H1 (cell line): ENCODE measurements at regions not wholly inside any gene's neighbourhood (a gene's known extent, or its start where the extent isn't known, plus 50 kb on each side); places are given as distances from the start of the nearest gene placed in this dataset.

Experiments
- CTCF ChIA-PET: fragments of 300-600 bp; sonication (Branson Sonifier 250); formaldehyde crosslinking; loops from one replicate; lab custom pipeline; 2021; ENCODE audit not compliant: partially characterized antibody; lab: Charles Lee
- POLR2A ChIA-PET: fragments of 300-600 bp; sonication (Branson Sonifier 250); formaldehyde crosslinking; loops from one replicate; lab custom pipeline; 2021; ENCODE audit warnings: inconsistent platforms; ENCODE audit not compliant: partially characterized antibody; lab: Charles Lee
- DNase-seq, 2 experiments: peaks; one replicate each; pipeline versions ENCODE4 v3.0.0 to v3.0.0-alpha.2; 2010 to 2022; ENCODE audit warnings: low spot score in 2 of 2, low read depth in 1 of 2, mixed read lengths in 1 of 2
- FAIRE-seq: peaks from 2 replicates; lab custom pipeline; 2011; peaks lifted over from hg19 to GRCh38; lab: Jason Lieb, UNC
- H2AFZ ChIP-seq: 2 replicates; pipeline ENCODE4 v1.8.1; 2012; ENCODE audit warnings: low read length, inconsistent platforms
- H2AK5ac ChIP-seq: 2 replicates; pipeline ENCODE4 v1.6.1; 2013; ENCODE audit warnings: low read depth, low read length
- H2BK120ac ChIP-seq: replicated peaks from 2 replicates; pipeline ENCODE3; 2013; ENCODE audit warnings: low read depth, low read length, inconsistent platforms
- H2BK12ac ChIP-seq: 2 replicates; pipeline ENCODE4 v1.6.1; 2013; ENCODE audit warnings: low read depth, low read length
- H2BK15ac ChIP-seq: 2 replicates; pipeline ENCODE4 v1.6.1; 2013; ENCODE audit warnings: low read length
- H2BK20ac ChIP-seq: 2 replicates; pipeline ENCODE4 v1.6.1; 2013; ENCODE audit warnings: low read length
- H2BK5ac ChIP-seq: 2 replicates; pipeline ENCODE4 v1.6.1; 2013; ENCODE audit warnings: low read depth, low read length
- H3K14ac ChIP-seq: 2 replicates; pipeline ENCODE4 v1.6.1; 2013; ENCODE audit warnings: inconsistent platforms; ENCODE audit not compliant: insufficient read length
- H3K18ac ChIP-seq: 2 replicates; pipeline ENCODE4 v1.6.1; 2013; ENCODE audit warnings: low read length; ENCODE audit errors: extremely low read depth
- H3K23ac ChIP-seq: 2 replicates; pipeline ENCODE4 v1.6.1; 2013; ENCODE audit warnings: inconsistent platforms; ENCODE audit not compliant: insufficient read length
- H3K23me2 ChIP-seq: 2 replicates; pipeline ENCODE4 v1.6.1; 2013; ENCODE audit warnings: low read depth, low read length
- H3K27ac ChIP-seq: 2 replicates; pipeline ENCODE4 v1.6.1; 2011; ENCODE audit warnings: low read depth, low read length, inconsistent platforms
- H3K27me3 ChIP-seq, 4 experiments: replicated peaks in 1 of 4; 1 replicate in 1 of 4; 2 replicates in 3 of 4; pipeline versions ENCODE4 v1.6.1 to v1.8.1; 2011 to 2013; ENCODE audit warnings: low read length in 3 of 4, mild to moderate bottlenecking in 3 of 4, inconsistent platforms in 2 of 4, mixed read lengths in 2 of 4, moderate library complexity in 1 of 4; ENCODE audit not compliant: control insufficient read depth in 3 of 4, insufficient read depth in 3 of 4; ENCODE audit errors: extremely low read depth in 1 of 4
- H3K36me3 ChIP-seq, 4 experiments: 2 replicates each; pipeline versions ENCODE4 v1.6.1 to v1.8.1; 2011 to 2013; ENCODE audit warnings: mild to moderate bottlenecking in 4 of 4, low read length in 3 of 4, moderate library complexity in 2 of 4, control low read depth in 1 of 4, inconsistent platforms in 1 of 4; ENCODE audit not compliant: insufficient read depth in 4 of 4, control insufficient read depth in 2 of 4
- H3K4ac ChIP-seq: replicated peaks from 2 replicates; pipeline ENCODE3; 2013; ENCODE audit warnings: low read length, low read depth, mixed read lengths, inconsistent platforms; ENCODE audit not compliant: insufficient read length
- H3K4me1 ChIP-seq, 4 experiments: replicated peaks in 1 of 4; 1 replicate in 1 of 4; 2 replicates in 3 of 4; pipeline versions ENCODE4 v1.6.1 to v1.8.1; 2011 to 2013; ENCODE audit warnings: low read length in 3 of 4, inconsistent platforms in 2 of 4, mixed read lengths in 1 of 4; ENCODE audit not compliant: insufficient read depth in 4 of 4, control insufficient read depth in 3 of 4
- H3K4me2 ChIP-seq, 2 experiments: 2 replicates each; pipeline versions ENCODE4 v1.6.1 to v1.8.1; 2011 to 2013; ENCODE audit warnings: low read depth in 2 of 2, low read length in 2 of 2, control low read depth in 1 of 2, inconsistent platforms in 1 of 2, mild to moderate bottlenecking in 1 of 2; ENCODE audit not compliant: insufficient read depth in 1 of 2
- H3K4me3 ChIP-seq, 4 experiments: fragments of 200-600, 300-600 bp in 1 of 4; sonication (generic), shearing (Covaris generic), sonication (Bioruptor Twin) in 1 of 4; 2 replicates each; pipeline versions ENCODE4 v1.5.1 to v1.8.1; 2011 to 2016; ENCODE audit warnings: low read length in 4 of 4, low read depth in 3 of 4, control low read depth in 2 of 4, inconsistent platforms in 2 of 4, mild to moderate bottlenecking in 2 of 4, mixed read lengths in 1 of 4, moderate library complexity in 1 of 4; ENCODE audit not compliant: insufficient read depth in 2 of 4; ENCODE audit errors: extremely low read depth in 1 of 4
- H3K56ac ChIP-seq: replicated peaks from 2 replicates; pipeline ENCODE3; 2013; ENCODE audit warnings: low read depth, mild to moderate bottlenecking, mixed read lengths, low read length, inconsistent platforms; ENCODE audit not compliant: insufficient read length
- H3K79me1 ChIP-seq: 2 replicates; pipeline ENCODE4 v1.6.1; 2013; ENCODE audit warnings: low read depth, low read length, control low read depth
- H3K79me2 ChIP-seq, 2 experiments: 2 replicates each; pipeline versions ENCODE4 v1.6.1 to v1.8.1; 2012 to 2013; ENCODE audit warnings: low read length in 2 of 2, mild to moderate bottlenecking in 2 of 2, inconsistent platforms in 1 of 2; ENCODE audit not compliant: insufficient read depth in 2 of 2, control insufficient read depth in 1 of 2
- H3K9ac ChIP-seq, 4 experiments: replicated peaks in 1 of 4; 1 replicate in 1 of 4; 2 replicates in 3 of 4; pipeline versions ENCODE4 v1.6.1 to v1.8.1; 2011 to 2013; ENCODE audit warnings: low read depth in 3 of 4, low read length in 3 of 4, control low read depth in 2 of 4, mild to moderate bottlenecking in 2 of 4, moderate library complexity in 2 of 4, inconsistent platforms in 1 of 4; ENCODE audit errors: extremely low read depth in 1 of 4
- H3K9me3 ChIP-seq, 2 experiments: 2 replicates each; pipeline versions ENCODE4 v1.6.1 to v1.8.1; 2012 to 2013; ENCODE audit warnings: mild to moderate bottlenecking in 2 of 2, moderate library complexity in 2 of 2, control low read depth in 1 of 2, inconsistent platforms in 1 of 2, low read depth in 1 of 2, low read length in 1 of 2, mixed read lengths in 1 of 2; ENCODE audit not compliant: insufficient read depth in 2 of 2
- H4K20me1 ChIP-seq, 2 experiments: replicated peaks in 1 of 2; 2 replicates each; pipeline versions ENCODE3 to v1.8.1; 2011 to 2013; ENCODE audit warnings: inconsistent platforms in 2 of 2, low read length in 2 of 2, mild to moderate bottlenecking in 1 of 2; ENCODE audit not compliant: insufficient read depth in 2 of 2, control insufficient read depth in 1 of 2
- H4K5ac ChIP-seq: 2 replicates; pipeline ENCODE4 v1.6.1; 2013; ENCODE audit warnings: low read length, low read depth, mixed read lengths, inconsistent platforms; ENCODE audit not compliant: insufficient read length
- H4K8ac ChIP-seq: 2 replicates; pipeline ENCODE4 v1.8.0; 2013; ENCODE audit warnings: mild to moderate bottlenecking, moderate library complexity, low read length, inconsistent platforms; ENCODE audit not compliant: insufficient read depth; ENCODE audit errors: extremely low read depth
- H4K91ac ChIP-seq: replicated peaks from 2 replicates; pipeline ENCODE3; 2013; ENCODE audit warnings: low read length, mixed read lengths, inconsistent platforms; ENCODE audit not compliant: insufficient read length
- ASH2L ChIP-seq: fragments of 200-600, 300-600 bp; sonication (generic); IDR thresholded peaks from one replicate; pipeline ENCODE4 v1.7.1; 2017; ENCODE audit warnings: low read length
- BCL11A ChIP-seq, 2 experiments: IDR thresholded peaks; one replicate each; pipeline ENCODE4 v1.6.1; 2011; ENCODE audit warnings: low read depth in 2 of 2, low read length in 2 of 2, mild to moderate bottlenecking in 2 of 2
- CBX5 ChIP-seq: fragments of 300-800, 300-1000 bp; sonication (generic); IDR thresholded peaks from 2 replicates; pipeline ENCODE4 v1.7.1; 2016; ENCODE audit warnings: antibody characterized with exemption, low read length, low read depth
- CBX8 ChIP-seq: fragments of 300-800, 300-1000 bp; sonication (generic); IDR thresholded peaks from 2 replicates; pipeline ENCODE4 v1.7.1; 2016; ENCODE audit warnings: low read depth, low read length, borderline replicate concordance
- CEBPB ChIP-seq: IDR thresholded peaks from 2 replicates; pipeline ENCODE4 v1.6.1; 2012; ENCODE audit warnings: low read depth, low read length
- EP300 ChIP-seq, 2 experiments: IDR thresholded peaks; 1 replicate in 1 of 2; 2 replicates in 1 of 2; pipeline ENCODE4 v1.6.1; 2011 to 2012; ENCODE audit warnings: low read depth in 2 of 2, low read length in 2 of 2, mild to moderate bottlenecking in 2 of 2, borderline replicate concordance in 1 of 2, inconsistent platforms in 1 of 2, moderate library complexity in 1 of 2
- HDAC6 ChIP-seq: IDR thresholded peaks from one replicate; pipeline ENCODE4 v1.7.1; 2012; ENCODE audit warnings: low read depth, mild to moderate bottlenecking, inconsistent platforms, low read length, moderate library complexity
- JUND ChIP-seq: IDR thresholded peaks from 2 replicates; pipeline ENCODE4 v1.6.1; 2011; ENCODE audit warnings: mild to moderate bottlenecking, improper control_type of control experiment, low read length
- KDM1A ChIP-seq: fragments of 200-600, 300-600 bp; sonication (generic); IDR thresholded peaks from 2 replicates; pipeline ENCODE4 v1.7.1; 2016; ENCODE audit warnings: mild to moderate bottlenecking, low read length, borderline replicate concordance
- KDM4A ChIP-seq: IDR thresholded peaks from one replicate; pipeline ENCODE4 v1.7.1; 2012; ENCODE audit warnings: low read depth, mild to moderate bottlenecking, moderate library complexity, low read length, inconsistent platforms; ENCODE audit not compliant: severe bottlenecking
- POLR2A ChIP-seq, 2 experiments: IDR thresholded peaks; 1 replicate in 1 of 2; 2 replicates in 1 of 2; pipeline ENCODE4 v1.6.1; 2011; ENCODE audit warnings: low read depth in 2 of 2, low read length in 2 of 2, mild to moderate bottlenecking in 2 of 2; ENCODE audit errors: control extremely low read depth in 1 of 2
- POU5F1 ChIP-seq: IDR thresholded peaks from 2 replicates; pipeline ENCODE4 v1.6.1; 2011; ENCODE audit warnings: low read depth, mild to moderate bottlenecking, low read length, moderate library complexity
- RXRA ChIP-seq: IDR thresholded peaks from 2 replicates; pipeline ENCODE4 v1.6.1; 2011; ENCODE audit warnings: low read depth, mild to moderate bottlenecking, low read length, moderate library complexity; ENCODE audit not compliant: insufficient read depth
- SUZ12 ChIP-seq: fragments of 200-600 bp; sonication (generic); IDR thresholded peaks from 2 replicates; pipeline ENCODE4 v1.6.1; 2012; ENCODE audit warnings: mild to moderate bottlenecking, inconsistent platforms, low read length, moderate library complexity, mixed read lengths
- WGBS, 2 experiments: shearing (Covaris generic) in 1 of 2; methylation state at CpG; one replicate each; pipeline versions ENCODE4 v1.1.6 to v1.1.7; 2013 to 2015; ENCODE audit warnings: low lambda C conversion rate in 2 of 2, mixed read lengths in 2 of 2, inconsistent platforms in 1 of 2, low coverage in 1 of 2, missing lambda C conversion rate in 1 of 2; ENCODE audit not compliant: insufficient replicate concordance in 2 of 2, insufficient coverage in 1 of 2, insufficient read length in 1 of 2; ENCODE audit errors: extremely low coverage in 1 of 2, missing lambda C conversion rate in 1 of 2; 5-methylcytosine and 5-hydroxymethylcytosine counted together
- TF ChIP-seq, protein P1 (sequence below): IDR thresholded peaks from 2 replicates; pipeline ENCODE4 v1.6.1; 2012; ENCODE audit warnings: inconsistent platforms

DNA sequence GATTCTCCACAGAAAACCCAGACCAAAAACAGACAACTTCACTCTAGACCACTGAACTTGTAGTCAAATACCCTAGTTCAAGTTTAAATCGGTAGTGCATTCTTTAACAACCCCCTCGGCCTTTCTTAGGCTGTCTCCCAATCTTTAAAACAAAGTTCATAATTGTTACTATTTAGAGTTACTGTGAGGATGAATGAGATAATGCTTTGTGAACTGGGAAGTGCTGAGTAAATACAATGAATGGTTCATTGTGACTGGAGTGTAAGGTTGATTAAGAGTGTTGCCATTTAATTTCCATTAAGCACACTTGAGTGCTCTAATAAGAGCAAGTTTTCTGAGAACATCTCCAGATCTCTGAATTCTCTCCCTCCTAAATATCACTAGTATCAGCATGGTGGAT lies 228.8 kb upstream of the PIK3R1 start:
- CTCF ChIA-PET, result interaction anchor here (1.2 kb wide), 1 partner anchor 22 kb away, joined by 3 read pairs; no protein-coding TSS in a partner anchor

More for the DNA sequence above, 228.8 kb upstream of the PIK3R1 start:
- Histone ChIP-seq H3K4me2 (no peak overlapping the region), H2BK15ac (no peak overlapping the region), H3K4me3 (no peak overlapping the region), H3K14ac (no peak overlapping the region), H2BK5ac (no peak overlapping the region), H3K4me1 (no peaks in the 10 kb centered on the region), H3K4ac (no peak overlapping the region), H3K23me2 (no peaks in the 10 kb centered on the region), H3K56ac (no peak overlapping the region), H3K23ac (no peak overlapping the region), H4K20me1 (no peaks in the 10 kb centered on the region), H4K5ac (no peak overlapping the region), H2BK12ac (no peak overlapping the region), H3K9ac (no peak overlapping the region), H3K79me2 (no peaks in the 10 kb centered on the region), H2BK120ac (no peak overlapping the region), H2AFZ (no peak overlapping the region), H3K27me3 (no peaks in the 10 kb centered on the region), H3K9me3 (no peaks in the 10 kb centered on the region), H4K91ac (no peak overlapping the region), H3K27ac (no peak overlapping the region), H2BK20ac (no peak overlapping the region), H3K79me1 (no peaks in the 10 kb centered on the region), H3K18ac (no peak overlapping the region), H3K36me3 (no peaks in the 10 kb centered on the region), H2AK5ac (no peak overlapping the region), H4K8ac (no peak overlapping the region)
- TF ChIP-seq JUND, result no peak
- no peak for TF ChIP-seq SUZ12
- TF ChIP-seq CBX8, result no peak
- no peak for TF ChIP-seq KDM4A
- TF ChIP-seq KDM1A, result no peak
- no peak for TF ChIP-seq BCL11A (IDR thresholded peaks at IDR 0.05; ENCODE audit: low read depth in 2 of 2, low read length in 2 of 2)
- no peak for TF ChIP-seq POLR2A (IDR thresholded peaks at IDR 0.05; ENCODE audit: control extremely low read depth in 1 of 2, low read depth in 2 of 2, low read length in 2 of 2)
- no peak for TF ChIP-seq CEBPB
- TF ChIP-seq, protein P1, sequence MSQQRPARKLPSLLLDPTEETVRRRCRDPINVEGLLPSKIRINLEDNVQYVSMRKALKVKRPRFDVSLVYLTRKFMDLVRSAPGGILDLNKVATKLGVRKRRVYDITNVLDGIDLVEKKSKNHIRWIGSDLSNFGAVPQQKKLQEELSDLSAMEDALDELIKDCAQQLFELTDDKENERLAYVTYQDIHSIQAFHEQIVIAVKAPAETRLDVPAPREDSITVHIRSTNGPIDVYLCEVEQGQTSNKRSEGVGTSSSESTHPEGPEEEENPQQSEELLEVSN, result no peak
- TF ChIP-seq POU5F1, result no peak
- TF ChIP-seq ASH2L, result no peak
- TF ChIP-seq CBX5, result no peak
- TF ChIP-seq HDAC6, result no peak
- no peak for TF ChIP-seq EP300 (IDR thresholded peaks at IDR 0.05; ENCODE audit: borderline replicate concordance in 1 of 2, low read depth in 2 of 2, low read length in 2 of 2)
- TF ChIP-seq RXRA, result no peak
- DNase-seq (no peak), FAIRE-seq (no peak)
- POLR2A ChIA-PET, result no interaction called here
- WGBS, 2 experiments, result 98% methylated on average over 2 of the region's 2 CpGs; no CpG with 5 or more reads in 1 of the 2 experiments
